Umbilical cord (tissue), 1 donor: ENCODE measurements at regions not wholly inside any gene's neighbourhood (a gene's known extent, or its start where the extent isn't known, plus 50 kb on each side); places are given as distances from the start of the nearest gene placed in this dataset.
A peak's percentile ranks its signal among the peaks of the same experiment; 100 is the strongest.
"Not testable (repeated sequence)": the region's sequence is repeated elsewhere in the genome, so short reads cannot be mapped to it uniquely, and the experiment has no call there.

Experiments used
- DNase-seq: peaks from one replicate; pipeline ENCODE4 v3.0.0-alpha.2; 2015; ENCODE audit warnings: low spot score

GRCh38 chr7:34390103-34390502 is 267.9 kb upstream of the NPSR1 start:
- DNase-seq, result no peak

GRCh38 chr7:34392972-34393371 is 265.0 kb upstream of the NPSR1 start:
- no peak for DNase-seq

- DNase-seq, result no peak
These were observed 261.5 kb upstream of the NPSR1 start for GRCh38 chr7:34396437-34397064.

- DNase-seq, result no peak
These were observed 256.2 kb upstream of the NPSR1 start for GRCh38 chr7:34401776-34402175.

- no peak for DNase-seq
These were observed 251.0 kb upstream of the NPSR1 start for GRCh38 chr7:34406848-34407530.

- DNase-seq, result no peak
These were observed 250.4 kb upstream of the NPSR1 start for GRCh38 chr7:34407586-34407985.

- no peak for DNase-seq
These were observed 240.2 kb upstream of the NPSR1 start for GRCh38 chr7:34417781-34418180.

GRCh38 chr7:34421526-34421925 is 236.5 kb upstream of the NPSR1 start:
- DNase-seq, result no peak

- no peak for DNase-seq
These were observed 232.8 kb upstream of the NPSR1 start for GRCh38 chr7:34425194-34425593.

- no peak for DNase-seq
These were observed 232.2 kb upstream of the NPSR1 start for GRCh38 chr7:34425631-34426384.

- DNase-seq, result peak; percentile 60
These were observed 227.6 kb upstream of the NPSR1 start for GRCh38 chr7:34430456-34430855.

- no peak for DNase-seq
These were observed 219.6 kb upstream of the NPSR1 start for GRCh38 chr7:34438436-34438835.

- no peak for DNase-seq
These were observed 212.4 kb upstream of the NPSR1 start for GRCh38 chr7:34445653-34446052.

GRCh38 chr7:34448531-34448930 is 209.5 kb upstream of the NPSR1 start:
- DNase-seq, result not testable (repeated sequence)

- no peak for DNase-seq
These were observed 208.3 kb upstream of the NPSR1 start for GRCh38 chr7:34449765-34450164.

GRCh38 chr7:34451183-34451582 is 206.8 kb upstream of the NPSR1 start:
- no peak for DNase-seq

GRCh38 chr7:34451923-34452322 is 206.1 kb upstream of the NPSR1 start:
- peak; percentile 63 for DNase-seq

- DNase-seq, result no peak
These were observed 205.7 kb upstream of the NPSR1 start for GRCh38 chr7:34452363-34452762.

- DNase-seq, result peak; percentile 15
These were observed 204.9 kb upstream of the NPSR1 start for GRCh38 chr7:34453150-34453549.

- no peak for DNase-seq
These were observed 203.6 kb upstream of the NPSR1 start for GRCh38 chr7:34454381-34454780.

GRCh38 chr7:34457329-34457728 is 200.7 kb upstream of the NPSR1 start:
- no peak for DNase-seq

GRCh38 chr7:34463830-34464229 is 194.2 kb upstream of the NPSR1 start:
- DNase-seq, result no peak

GRCh38 chr7:34471844-34472243 is 186.2 kb upstream of the NPSR1 start:
- DNase-seq, result no peak
